CD8-positive, alpha-beta memory T cell (primary cell): ENCODE measurements at regions not wholly inside any gene's neighbourhood (a gene's known extent, or its start where the extent isn't known, plus 50 kb on each side); places are given as distances from the start of the nearest gene placed in this dataset.
"Not testable (repeated sequence)": the region's sequence is repeated elsewhere in the genome, so short reads cannot be mapped to it uniquely, and the experiment has no call there.

ENCODE experiments used
- CTCF ChIA-PET: fragments of 350-600 bp; sonication (Branson Sonifier 250); formaldehyde crosslinking; loops from one replicate; lab custom pipeline; 2021; ENCODE audit warnings: antibody characterized with exemption; lab: Charles Lee
- POLR2A ChIA-PET: fragments of 350-600 bp; sonication (Branson Sonifier 250); formaldehyde crosslinking; loops from one replicate; lab custom pipeline; 2021; ENCODE audit warnings: antibody characterized with exemption; lab: Charles Lee
- DNase-seq, 5 donors: peaks; one replicate each; pipeline versions ENCODE4 v3.0.0 to v3.0.0-alpha.2; 2020 to 2022; ENCODE audit warnings: mixed read lengths in 1 of 5
- H3K27ac ChIP-seq: one replicate; pipeline ENCODE4 v1.7.0; 2013; ENCODE audit warnings: low read depth, mild to moderate bottlenecking, low read length, moderate library complexity
- H3K27me3 ChIP-seq: 2 replicates; pipeline ENCODE4 v1.7.0; 2013; ENCODE audit warnings: low read length, mild to moderate bottlenecking; ENCODE audit not compliant: insufficient read depth, poor library complexity, severe bottlenecking
- H3K36me3 ChIP-seq: 2 replicates; pipeline ENCODE4 v1.7.0; 2013; ENCODE audit warnings: mild to moderate bottlenecking, low read length, moderate library complexity; ENCODE audit not compliant: insufficient read depth
- H3K4me1 ChIP-seq: 2 replicates; pipeline ENCODE4 v1.7.0; 2013; ENCODE audit warnings: mild to moderate bottlenecking, low read length, moderate library complexity; ENCODE audit not compliant: insufficient read depth
- H3K4me3 ChIP-seq: 2 replicates; pipeline ENCODE4 v1.7.0; 2013; ENCODE audit warnings: mild to moderate bottlenecking, low read length
- H3K9me3 ChIP-seq: 2 replicates; pipeline ENCODE4 v1.7.0; 2013; ENCODE audit warnings: mild to moderate bottlenecking, low read length
- H3K27ac Mint-ChIP-seq, 8 donors: one replicate each; pipeline ENCODE4 v1.8.0; 2020 to 2021; ENCODE audit warnings: mixed read lengths in 8 of 8, mild to moderate bottlenecking in 6 of 8, inconsistent platforms in 3 of 8, moderate library complexity in 3 of 8
- H3K27me3 Mint-ChIP-seq, 2 donors: one replicate each; pipeline ENCODE4 v1.8.0; 2020 to 2021; ENCODE audit warnings: mixed read lengths in 2 of 2, mild to moderate bottlenecking in 1 of 2, moderate library complexity in 1 of 2
- H3K36me3 Mint-ChIP-seq, 3 donors: one replicate each; pipeline ENCODE4 v1.8.0; 2020 to 2021; ENCODE audit warnings: mixed read lengths in 3 of 3, inconsistent platforms in 1 of 3, mild to moderate bottlenecking in 1 of 3
- H3K4me1 Mint-ChIP-seq, 3 donors: one replicate each; pipeline ENCODE4 v1.8.0; 2020 to 2021; ENCODE audit warnings: mixed read lengths in 3 of 3, inconsistent platforms in 1 of 3, mild to moderate bottlenecking in 1 of 3
- H3K4me3 Mint-ChIP-seq, 7 donors: one replicate each; pipeline ENCODE4 v1.8.0; 2020 to 2021; ENCODE audit warnings: mixed read lengths in 7 of 7, mild to moderate bottlenecking in 6 of 7, moderate library complexity in 4 of 7, inconsistent platforms in 2 of 7
- H3K9me3 Mint-ChIP-seq, 5 donors: one replicate each; pipeline ENCODE4 v1.8.0; 2020 to 2022; ENCODE audit warnings: mixed read lengths in 5 of 5, mild to moderate bottlenecking in 3 of 5, moderate library complexity in 2 of 5, inconsistent platforms in 1 of 5

- Mint-ChIP-seq H3K27ac (no peak overlapping the region), H3K9me3 (peaks cover 0 to 9% (median 4%) of the 10 kb centered on the region in 5 donors)
Measured at GRCh38 chrX:457292-457679, 70.6 kb upstream of the PPP2R3B start.

GRCh38 chrX:458631-459061, 71.9 kb upstream of the PPP2R3B start:
- no peaks in the 10 kb centered on the region for H3K4me1 ChIP-seq
- POLR2A ChIA-PET: no interaction called here
- H3K4me3 ChIP-seq: no peak overlapping the region
- no peaks in the 10 kb centered on the region for H3K27me3 ChIP-seq
- Mint-ChIP-seq H3K4me1 (no peaks in the 10 kb centered on the region), H3K4me3 (no peak overlapping the region), H3K36me3 (no peaks in the 10 kb centered on the region), H3K27me3 (peaks cover 15 to 17% of the 10 kb centered on the region in 2 donors), H3K9me3 (peaks cover 0 to 9% (median 4%) of the 10 kb centered on the region in 5 donors), H3K27ac (no peak overlapping the region)
- DNase-seq: no peak
- H3K9me3 ChIP-seq: no peaks in the 10 kb centered on the region
- H3K36me3 ChIP-seq: no peaks in the 10 kb centered on the region
- CTCF ChIA-PET: no interaction called here
- H3K27ac ChIP-seq: no peak overlapping the region

More at GRCh38 chrX:457292-457679, 70.6 kb upstream of the PPP2R3B start:
- no peak overlapping the region for H3K4me3 Mint-ChIP-seq
- Histone ChIP-seq H3K36me3 (no peaks in the 10 kb centered on the region), H3K27ac (no peak overlapping the region), H3K27me3 (no peaks in the 10 kb centered on the region), H3K9me3 (no peaks in the 10 kb centered on the region), H3K4me1 (no peaks in the 10 kb centered on the region), H3K4me3 (no peak overlapping the region)
- CTCF ChIA-PET: no interaction called here
- H3K36me3 Mint-ChIP-seq: peaks cover 0 to under 1% (median 0%) of the 10 kb centered on the region in 3 donors
- H3K27me3 Mint-ChIP-seq: peaks cover 20 to 22% of the 10 kb centered on the region in 2 donors
- H3K4me1 Mint-ChIP-seq: no peaks in the 10 kb centered on the region
- POLR2A ChIA-PET: no interaction called here
- DNase-seq: no peak

- Histone ChIP-seq H3K36me3 (no peaks in the 10 kb centered on the region), H3K4me1 (no peaks in the 10 kb centered on the region), H3K27ac (no peak overlapping the region), H3K9me3 (no peaks in the 10 kb centered on the region), H3K4me3 (no peak overlapping the region), H3K27me3 (no peaks in the 10 kb centered on the region)
- Mint-ChIP-seq H3K27ac (no peak overlapping the region), H3K4me3 (no peak overlapping the region), H3K9me3 (peaks cover 0 to 9% (median 4%) of the 10 kb centered on the region in 5 donors), H3K4me1 (no peaks in the 10 kb centered on the region), H3K27me3 (peaks cover 15 to 17% of the 10 kb centered on the region in 2 donors), H3K36me3 (no peaks in the 10 kb centered on the region)
- ChIA-PET POLR2A (no interaction called here), CTCF (no interaction called here)
- no peak for DNase-seq
Measured at GRCh38 chrX:459611-460010, 72.9 kb upstream of the PPP2R3B start.

GRCh38 chrX:460116-460515, 73.4 kb upstream of the PPP2R3B start:
- POLR2A ChIA-PET: no interaction called here
- peaks cover 0 to 9% (median 4%) of the 10 kb centered on the region in 5 donors for H3K9me3 Mint-ChIP-seq
- CTCF ChIA-PET: no interaction called here

GRCh38 chrX:460823-461640, 74.3 kb upstream of the PPP2R3B start:
- ChIA-PET POLR2A (no interaction called here), CTCF (no interaction called here)
- no peak for DNase-seq
- Mint-ChIP-seq H3K27me3 (peaks cover 12 to 13% of the 10 kb centered on the region in 2 donors), H3K9me3 (peaks cover 0 to 7% (median 2%) of the 10 kb centered on the region in 5 donors), H3K27ac (no peak overlapping the region), H3K4me3 (no peak overlapping the region), H3K36me3 (no peaks in the 10 kb centered on the region), H3K4me1 (no peaks in the 10 kb centered on the region)
- no peaks in the 10 kb centered on the region for H3K4me1 ChIP-seq
- H3K4me3 ChIP-seq: no peak overlapping the region
- no peak overlapping the region for H3K27ac ChIP-seq
- H3K27me3 ChIP-seq: no peaks in the 10 kb centered on the region
- H3K36me3 ChIP-seq: no peaks in the 10 kb centered on the region
- H3K9me3 ChIP-seq: no peaks in the 10 kb centered on the region

More at GRCh38 chrX:460116-460515, 73.4 kb upstream of the PPP2R3B start:
- H3K36me3 Mint-ChIP-seq: no peaks in the 10 kb centered on the region
- H3K9me3 ChIP-seq: no peaks in the 10 kb centered on the region
- H3K27ac ChIP-seq: no peak overlapping the region
- H3K4me1 Mint-ChIP-seq: no peaks in the 10 kb centered on the region
- no peak overlapping the region for H3K4me3 ChIP-seq
- H3K4me1 ChIP-seq: no peaks in the 10 kb centered on the region
- peaks cover 15 to 17% of the 10 kb centered on the region in 2 donors for H3K27me3 Mint-ChIP-seq
- no peak overlapping the region for H3K27ac Mint-ChIP-seq
- no peaks in the 10 kb centered on the region for H3K27me3 ChIP-seq
- no peaks in the 10 kb centered on the region for H3K36me3 ChIP-seq
- H3K4me3 Mint-ChIP-seq: no peak overlapping the region
- DNase-seq: no peak

GRCh38 chrX:462853-463252, 76.1 kb upstream of the PPP2R3B start:
- POLR2A ChIA-PET: no interaction called here
- Mint-ChIP-seq H3K36me3 (no peaks in the 10 kb centered on the region), H3K27me3 (peaks cover 0 to 3% of the 10 kb centered on the region in 2 donors), H3K9me3 (peaks cover 0 to 2% (median 0%) of the 10 kb centered on the region in 5 donors), H3K27ac (no peak overlapping the region), H3K4me1 (no peaks in the 10 kb centered on the region), H3K4me3 (no peak overlapping the region)
- H3K36me3 ChIP-seq: no peaks in the 10 kb centered on the region
- CTCF ChIA-PET: no interaction called here
- H3K4me1 ChIP-seq: no peaks in the 10 kb centered on the region
- DNase-seq: no peak
- no peaks in the 10 kb centered on the region for H3K27me3 ChIP-seq
- H3K9me3 ChIP-seq: no peaks in the 10 kb centered on the region
- no peak overlapping the region for H3K4me3 ChIP-seq
- no peak overlapping the region for H3K27ac ChIP-seq

- H3K4me3 Mint-ChIP-seq: peak overlapping the region in 1 of 7 donors; percentile 69
- peaks cover 0 to 7% (median 6%) of the 10 kb centered on the region in 5 donors for H3K9me3 Mint-ChIP-seq
- Histone ChIP-seq H3K4me1 (no peaks in the 10 kb centered on the region), H3K27ac (no peak overlapping the region), H3K4me3 (no peak overlapping the region), H3K36me3 (no peaks in the 10 kb centered on the region), H3K9me3 (no peaks in the 10 kb centered on the region), H3K27me3 (no peaks in the 10 kb centered on the region)
- POLR2A ChIA-PET: no interaction called here
- H3K27me3 Mint-ChIP-seq: peaks cover 0 to 6% of the 10 kb centered on the region in 2 donors
- no peaks in the 10 kb centered on the region for H3K4me1 Mint-ChIP-seq
- H3K27ac Mint-ChIP-seq: no peak overlapping the region
- CTCF ChIA-PET: no interaction called here
- DNase-seq: no peak
- no peaks in the 10 kb centered on the region for H3K36me3 Mint-ChIP-seq
Measured at GRCh38 chrX:465418-466215, 78.9 kb upstream of the PPP2R3B start.

GRCh38 chrX:466836-467235, 80.1 kb upstream of the PPP2R3B start:
- H3K27me3 ChIP-seq, H3K9me3 ChIP-seq, H3K27ac Mint-ChIP-seq, DNase-seq, H3K27me3 Mint-ChIP-seq, H3K36me3 Mint-ChIP-seq, CTCF ChIA-PET, H3K4me3 Mint-ChIP-seq, H3K4me3 ChIP-seq, H3K36me3 ChIP-seq, POLR2A ChIA-PET, H3K4me1 ChIP-seq, H3K4me1 Mint-ChIP-seq, H3K27ac ChIP-seq: not testable (repeated sequence)
- peaks cover 3 to 12% (median 4%) of the 10 kb centered on the region in 5 donors for H3K9me3 Mint-ChIP-seq
